ENCODE measurements at regions not wholly inside any gene's neighbourhood (a gene's known extent, or its start where the extent isn't known, plus 50 kb on each side); places are given as distances from the start of the nearest gene placed in this dataset.

DNA sequence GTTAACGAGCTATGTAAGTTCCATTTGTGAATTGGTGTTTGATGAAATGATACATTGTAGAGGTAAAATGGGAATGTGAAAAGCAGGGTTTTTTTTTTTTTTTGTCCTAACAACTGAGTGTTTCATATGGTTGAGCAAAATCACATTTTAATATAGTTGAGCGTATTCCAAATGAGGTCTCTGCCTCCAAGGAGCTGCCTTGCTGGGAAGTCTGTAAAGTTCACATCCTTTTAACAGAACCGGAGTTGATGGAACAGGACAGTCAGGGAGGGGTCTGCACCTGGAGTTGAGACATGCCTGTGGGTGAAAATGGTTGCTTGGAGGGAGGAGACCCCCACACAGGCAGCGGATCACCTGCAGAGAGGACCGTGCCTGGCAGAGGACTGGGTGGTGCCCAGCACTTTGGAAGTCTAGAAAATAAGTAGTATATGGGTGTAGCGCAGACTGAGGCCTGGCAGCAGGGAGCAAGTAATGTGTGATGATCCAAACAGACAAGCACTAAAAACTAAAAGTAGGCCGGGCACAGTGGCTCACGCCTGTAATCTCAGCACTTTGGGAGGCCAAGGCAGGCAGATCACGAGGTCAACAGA is 75.2 kb upstream of the UBAC2 start:
- DNase-seq (ENCODE audit: low read depth in 1 of 2, low spot score in 2 of 2): peak in 1 of 2 experiments; percentile 70

DNA sequence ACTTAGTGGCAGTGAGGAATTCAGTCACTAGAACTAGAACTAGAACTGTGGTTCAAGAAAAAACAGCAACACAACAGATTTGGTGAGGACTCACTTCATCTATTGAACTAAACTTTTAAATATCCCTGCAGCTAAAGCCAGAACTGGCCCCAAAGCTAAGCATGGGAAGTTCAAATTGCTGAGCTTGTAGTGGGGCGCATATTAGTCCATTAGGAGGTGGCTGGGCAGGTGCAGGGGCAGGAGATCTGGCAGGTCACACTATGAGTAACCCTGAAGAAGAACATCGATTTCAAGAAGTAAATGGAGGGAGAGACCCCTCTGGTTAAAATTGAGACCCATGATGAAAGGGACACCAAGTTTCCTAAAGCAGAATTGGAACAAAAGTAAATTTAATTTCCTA is 73.8 kb upstream of the UBAC2 start:
- peak in 1 of 2 experiments; percentile 54 for DNase-seq (ENCODE audit: low read depth in 1 of 2, low spot score in 2 of 2)
- Histone ChIP-seq H3K9me3 (replicated peaks) (no peaks in the 10 kb centered on the region), H3K27me3 (replicated peaks) (no peaks in the 10 kb centered on the region), H3K4me1 (replicated peaks) (peaks cover 30% of the 10 kb centered on the region), H3K27ac (no peak overlapping the region), H3K36me3 (no peaks in the 10 kb centered on the region), H3K4me3 (no peak overlapping the region)

More for the DNA sequence above, 75.2 kb upstream of the UBAC2 start:
- Histone ChIP-seq H3K36me3 (no peaks in the 10 kb centered on the region), H3K4me3 (no peak overlapping the region), H3K9me3 (replicated peaks) (0 out of 2 replicates have a peak, but pooled peaks cover under 1% of the 10 kb centered on the region), H3K27ac (peak overlapping the region; percentile 55), H3K4me1 (replicated peaks) (peaks cover 31% of the 10 kb centered on the region), H3K27me3 (replicated peaks) (no peaks in the 10 kb centered on the region)

DNA sequence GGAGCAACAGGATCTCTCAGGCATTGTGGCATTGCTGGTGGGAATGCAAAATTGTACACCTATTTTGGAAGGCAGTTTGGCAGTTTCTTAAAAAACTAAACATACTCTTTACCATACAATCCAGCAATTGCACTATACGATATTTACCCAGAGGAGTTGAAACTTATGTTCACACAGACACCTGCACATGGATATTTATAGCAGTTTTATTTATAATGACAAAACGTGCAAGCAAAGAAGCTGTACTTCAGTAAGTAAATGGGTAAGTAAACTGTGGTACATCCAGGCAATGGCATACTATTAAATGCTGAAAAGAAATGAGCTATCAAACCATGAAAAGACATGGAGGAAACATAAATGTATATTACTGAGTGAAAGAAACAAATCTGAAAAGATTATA is 71.6 kb upstream of the UBAC2 start:
- Histone ChIP-seq H3K27me3 (replicated peaks) (0 out of 2 replicates have a peak, but pooled peaks cover 7% of the 10 kb centered on the region), H3K4me1 (replicated peaks) (peaks cover 17% of the 10 kb centered on the region), H3K27ac (no peak overlapping the region), H3K4me3 (no peak overlapping the region), H3K36me3 (no peaks in the 10 kb centered on the region), H3K9me3 (replicated peaks) (no peaks in the 10 kb centered on the region)
- no peak for DNase-seq (ENCODE audit: low read depth in 1 of 2, low spot score in 2 of 2)

GRCh38 chr13:99129951-99130350 is 70.7 kb upstream of the UBAC2 start:
- Histone ChIP-seq H3K4me1 (replicated peaks) (peaks cover 8% of the 10 kb centered on the region), H3K27ac (no peak overlapping the region), H3K4me3 (no peak overlapping the region), H3K9me3 (replicated peaks) (no peaks in the 10 kb centered on the region), H3K36me3 (no peaks in the 10 kb centered on the region), H3K27me3 (replicated peaks) (0 out of 2 replicates have a peak, but pooled peaks cover 7% of the 10 kb centered on the region)
- peak in 1 of 2 experiments; percentile 53 for DNase-seq (ENCODE audit: low read depth in 1 of 2, low spot score in 2 of 2)

DNA sequence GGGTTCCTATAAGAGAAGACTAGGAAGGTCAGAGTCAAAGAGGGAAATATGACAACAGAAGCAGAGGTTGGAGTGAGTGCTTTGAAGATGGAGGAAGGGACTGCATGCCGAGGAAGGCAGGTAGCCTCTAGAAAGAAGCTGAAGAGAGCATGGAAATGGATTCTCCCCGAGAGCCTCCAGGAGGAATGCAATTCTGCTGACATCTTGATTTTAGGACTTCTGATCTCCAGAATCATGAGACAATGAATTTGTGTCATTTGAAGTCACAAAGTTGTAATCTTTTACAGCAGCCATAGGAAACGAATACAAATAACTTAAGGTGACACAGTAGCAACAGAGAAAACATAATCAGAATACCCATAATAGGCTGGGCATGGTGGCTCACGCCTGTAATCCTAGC is 69.2 kb upstream of the UBAC2 start:
- Histone ChIP-seq H3K27me3 (replicated peaks) (0 out of 2 replicates have a peak, but pooled peaks cover 7% of the 10 kb centered on the region), H3K36me3 (no peaks in the 10 kb centered on the region), H3K4me3 (no peak overlapping the region), H3K4me1 (replicated peaks) (no peaks in the 10 kb centered on the region), H3K9me3 (replicated peaks) (no peaks in the 10 kb centered on the region), H3K27ac (no peak overlapping the region)
- peak in 1 of 2 experiments; percentile 42 for DNase-seq (ENCODE audit: low read depth in 1 of 2, low spot score in 2 of 2)

DNA sequence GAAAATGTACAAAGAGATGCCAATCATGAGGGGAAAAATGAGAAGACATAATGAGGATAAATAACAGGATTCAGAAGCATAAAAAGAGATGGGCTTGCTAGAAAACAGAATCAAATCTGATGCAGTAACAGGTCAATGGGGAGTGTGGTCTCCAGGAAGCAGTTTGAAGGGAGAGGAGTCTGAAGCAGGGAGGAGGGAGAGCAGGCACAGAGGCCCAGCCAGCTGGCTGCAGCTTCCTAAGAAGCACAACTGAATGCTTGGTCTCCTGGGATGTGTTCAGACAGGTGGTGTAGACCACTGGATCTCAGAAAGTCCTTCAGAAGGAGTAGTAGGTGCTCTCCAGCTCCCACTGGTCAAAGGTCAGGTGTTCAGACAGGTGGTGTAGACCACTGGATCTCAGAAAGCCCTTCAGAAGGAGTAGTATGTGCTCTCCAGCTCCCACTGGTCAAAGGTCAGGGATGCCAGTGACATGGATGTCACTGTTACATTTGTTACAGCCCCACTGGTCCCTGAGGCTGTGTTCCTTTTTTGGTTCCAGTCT is 68.3 kb upstream of the UBAC2 start:
- H3K4me1 ChIP-seq (replicated peaks): no peaks in the 10 kb centered on the region
- H3K9me3 ChIP-seq (replicated peaks): no peaks in the 10 kb centered on the region
- no peaks in the 10 kb centered on the region for H3K36me3 ChIP-seq
- no peak overlapping the region for H3K4me3 ChIP-seq
- no peak overlapping the region for H3K27ac ChIP-seq
- 0 out of 2 replicates have a peak, but pooled peaks cover 7% of the 10 kb centered on the region for H3K27me3 ChIP-seq (replicated peaks)
- peak in 1 of 2 experiments; percentile 60 for DNase-seq (ENCODE audit: low read depth in 1 of 2, low spot score in 2 of 2)

- Histone ChIP-seq H3K4me1 (replicated peaks) (no peaks in the 10 kb centered on the region), H3K27me3 (replicated peaks) (0 out of 2 replicates have a peak, but pooled peaks cover 7% of the 10 kb centered on the region), H3K4me3 (no peak overlapping the region), H3K36me3 (no peaks in the 10 kb centered on the region), H3K27ac (no peak overlapping the region), H3K9me3 (replicated peaks) (no peaks in the 10 kb centered on the region)
- peak in 1 of 2 experiments; percentile 57 for DNase-seq (ENCODE audit: low read depth in 1 of 2, low spot score in 2 of 2)
These were observed 67.4 kb upstream of the UBAC2 start for GRCh38 chr13:99133230-99133629.

DNA sequence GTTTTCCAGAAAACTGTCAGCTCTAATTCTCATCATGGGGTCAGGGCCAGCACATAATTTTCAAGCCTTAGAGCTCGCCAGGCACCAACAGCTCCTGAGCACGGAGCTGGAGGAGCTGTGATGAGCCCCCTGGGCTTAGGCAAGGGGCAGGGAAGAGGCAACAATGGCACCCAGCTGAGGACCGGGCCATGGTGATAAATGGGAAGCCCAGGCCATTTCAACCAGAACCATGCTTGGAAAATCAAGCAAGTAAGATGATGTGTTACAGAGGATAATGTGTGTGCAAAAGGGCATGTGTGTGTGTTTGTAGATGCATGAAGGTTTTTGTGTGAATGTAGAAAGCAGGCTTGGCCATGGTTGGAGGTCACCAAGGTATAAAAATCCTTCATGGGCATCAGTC is 66.8 kb upstream of the UBAC2 start:
- H3K4me3 ChIP-seq: no peak overlapping the region
- no peaks in the 10 kb centered on the region for H3K36me3 ChIP-seq
- peak in 1 of 2 experiments; percentile 64 for DNase-seq (ENCODE audit: low read depth in 1 of 2, low spot score in 2 of 2)
- no peak overlapping the region for H3K27ac ChIP-seq
- no peaks in the 10 kb centered on the region for H3K4me1 ChIP-seq (replicated peaks)
- H3K27me3 ChIP-seq (replicated peaks): 0 out of 2 replicates have a peak, but pooled peaks cover 7% of the 10 kb centered on the region
- no peaks in the 10 kb centered on the region for H3K9me3 ChIP-seq (replicated peaks)

GRCh38 chr13:99135591-99135990 is 65.1 kb upstream of the UBAC2 start:
- no peak for DNase-seq (ENCODE audit: low read depth in 1 of 2, low spot score in 2 of 2)
- H3K27ac ChIP-seq: no peak overlapping the region
- H3K36me3 ChIP-seq: no peaks in the 10 kb centered on the region
- H3K4me3 ChIP-seq: no peak overlapping the region
- H3K27me3 ChIP-seq (replicated peaks): 0 out of 2 replicates have a peak, but pooled peaks cover 8% of the 10 kb centered on the region
- no peaks in the 10 kb centered on the region for H3K4me1 ChIP-seq (replicated peaks)
- peaks cover 1% of the 10 kb centered on the region for H3K9me3 ChIP-seq (replicated peaks)

- Histone ChIP-seq H3K4me3 (no peak overlapping the region), H3K4me1 (replicated peaks) (no peaks in the 10 kb centered on the region), H3K36me3 (no peaks in the 10 kb centered on the region), H3K9me3 (replicated peaks) (peaks cover 10% of the 10 kb centered on the region), H3K27me3 (replicated peaks) (peaks cover 14% of the 10 kb centered on the region; the same call in 1 of the 2 replicates), H3K27ac (no peak overlapping the region)
- no peak for DNase-seq (ENCODE audit: low read depth in 1 of 2, low spot score in 2 of 2)
These were observed 64.2 kb upstream of the UBAC2 start for GRCh38 chr13:99136427-99136954.

- Histone ChIP-seq H3K27me3 (replicated peaks) (peaks cover 13% of the 10 kb centered on the region), H3K27ac (no peak overlapping the region), H3K4me3 (no peak overlapping the region), H3K9me3 (replicated peaks) (peaks cover 13% of the 10 kb centered on the region), H3K4me1 (replicated peaks) (no peaks in the 10 kb centered on the region), H3K36me3 (no peaks in the 10 kb centered on the region)
- DNase-seq (ENCODE audit: low read depth in 1 of 2, low spot score in 2 of 2): no peak
These were observed 59.8 kb upstream of the UBAC2 start for GRCh38 chr13:99140831-99141230.

DNA sequence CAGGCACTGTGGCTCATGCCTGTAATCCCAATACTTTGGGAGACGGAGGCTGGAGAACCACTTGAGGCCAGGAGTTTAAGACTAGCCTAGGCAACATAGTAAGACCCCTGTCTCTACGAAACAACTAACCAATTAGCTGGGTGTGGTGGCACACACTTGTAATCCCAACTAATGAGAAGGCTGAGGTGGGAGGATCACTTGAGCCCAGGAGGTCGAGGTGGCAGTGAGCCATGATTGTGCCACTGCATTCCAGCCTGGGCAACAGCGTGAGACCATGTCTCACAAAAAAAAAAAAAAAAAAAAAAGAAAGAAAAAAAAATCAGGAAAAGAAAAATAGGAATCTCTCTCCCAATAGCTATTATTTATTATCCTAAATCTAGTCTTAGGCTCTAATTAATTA is 56.8 kb upstream of the UBAC2 start:
- no peak overlapping the region for H3K4me3 ChIP-seq
- no peak for DNase-seq (ENCODE audit: low read depth in 1 of 2, low spot score in 2 of 2)
- H3K27me3 ChIP-seq (replicated peaks): peaks cover 13% of the 10 kb centered on the region
- peaks cover 13% of the 10 kb centered on the region for H3K9me3 ChIP-seq (replicated peaks)
- H3K36me3 ChIP-seq: no peaks in the 10 kb centered on the region
- no peak overlapping the region for H3K27ac ChIP-seq
- no peaks in the 10 kb centered on the region for H3K4me1 ChIP-seq (replicated peaks)

DNA sequence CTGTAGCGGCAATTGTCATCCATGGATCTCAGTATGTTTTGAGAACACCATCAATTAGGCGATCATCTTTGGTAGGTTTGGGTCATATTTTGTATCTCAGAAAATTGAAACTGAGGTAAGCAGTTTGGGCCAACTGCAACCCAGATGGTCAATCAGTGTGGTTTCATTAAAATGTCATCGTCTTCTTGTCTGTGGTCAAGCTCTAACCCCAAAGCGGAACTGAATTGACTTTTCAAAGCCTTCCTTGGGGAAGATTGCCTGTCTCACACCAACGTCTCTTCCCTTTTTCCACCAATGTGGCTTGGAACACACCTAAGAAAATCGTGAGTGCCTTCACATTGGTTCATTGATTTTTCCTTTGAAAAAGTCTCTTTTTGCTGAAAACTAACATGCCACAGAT is 56.3 kb upstream of the UBAC2 start:
- Histone ChIP-seq H3K4me3 (no peak overlapping the region), H3K27me3 (replicated peaks) (peaks cover 13% of the 10 kb centered on the region), H3K27ac (no peak overlapping the region), H3K4me1 (replicated peaks) (no peaks in the 10 kb centered on the region), H3K9me3 (replicated peaks) (peaks cover 13% of the 10 kb centered on the region), H3K36me3 (no peaks in the 10 kb centered on the region)
- DNase-seq (ENCODE audit: low read depth in 1 of 2, low spot score in 2 of 2): no peak

GRCh38 chr13:99145461-99145860 is 55.2 kb upstream of the UBAC2 start:
- Histone ChIP-seq H3K9me3 (replicated peaks) (peaks cover 13% of the 10 kb centered on the region), H3K4me1 (replicated peaks) (peaks cover 2% of the 10 kb centered on the region), H3K4me3 (no peak overlapping the region), H3K27ac (no peak overlapping the region), H3K36me3 (no peaks in the 10 kb centered on the region), H3K27me3 (replicated peaks) (peaks cover 13% of the 10 kb centered on the region)
- no peak for DNase-seq (ENCODE audit: low read depth in 1 of 2, low spot score in 2 of 2)
